Right cardiac atrium (tissue), 5 donors: ENCODE measurements at regions not wholly inside any gene's neighbourhood (a gene's known extent, or its start where the extent isn't known, plus 50 kb on each side); places are given as distances from the start of the nearest gene placed in this dataset.

Experiments used
- ATAC-seq, 2 donors: fragments of 200-7000 bp; cut with Tn5 transposase; one replicate each; pipeline versions ENCODE4 v1.8.0 to v1.9.1; 2020; ENCODE audit warnings: moderate library complexity in 2 of 2, mild to moderate bottlenecking in 1 of 2
- DNase-seq, 3 donors: peaks; one replicate each; pipeline ENCODE4 v3.0.0-alpha.2; 2020
- H3K27ac ChIP-seq: one replicate; pipeline ENCODE4 v1.5.1; 2013; ENCODE audit warnings: mild to moderate bottlenecking, low read length, control low read depth, moderate library complexity
- H3K27me3 ChIP-seq: one replicate; pipeline ENCODE4 v1.6.1; 2013; ENCODE audit not compliant: control insufficient read depth, insufficient read depth
- H3K4me1 ChIP-seq: one replicate; pipeline ENCODE4 v1.6.1; 2013; ENCODE audit warnings: low read length; ENCODE audit not compliant: control insufficient read depth, insufficient read depth
- H3K4me3 ChIP-seq: one replicate; pipeline ENCODE4 v1.5.1; 2013; ENCODE audit warnings: low read length, control low read depth
- H3K9me3 ChIP-seq: one replicate; pipeline ENCODE4 v1.6.1; 2013; ENCODE audit warnings: low read length; ENCODE audit not compliant: control insufficient read depth
- WGBS: extraction: QIAGEN DNeasy Blood & Tissue Kit; methylation state at CpG from one replicate; pipeline ENCODE4 v1.1.7; 2013; 5-methylcytosine and 5-hydroxymethylcytosine counted together
- intact Hi-C, 4 donors: fragments of 100-400 bp; cut with DNase I; formaldehyde crosslinking; loops; one replicate each; pipeline versions ENCODE4 v1.11.0 to v1.14.0; 2022 to 2023
- donor health status: healthy with polysubstance abuse.
- donor health status: DM: no; HTN: yes; CAD: no.
- donor health status: DM: no; HTN: no; CAD: no.
- donor health status: DM: no; HTN: yes; CAD: no; lungs with severe emphysema.
- donor health status: DM: yes; HTN: yes; CAD: no.

- Histone ChIP-seq H3K27ac (no peak overlapping the region), H3K4me1 (no peaks in the 10 kb centered on the region), H3K9me3 (no peaks in the 10 kb centered on the region), H3K27me3 (no peaks in the 10 kb centered on the region), H3K4me3 (no peak overlapping the region)
- 55% methylated on average over 6 of the region's 6 CpGs for WGBS
- DNase-seq (no peak), ATAC-seq (no peak)
- intact Hi-C loops = no loop called here
Observed at GRCh38 chr5:4370218-4370617, 769.9 kb upstream of the ADAMTS16 start.

- Histone ChIP-seq H3K27me3 (no peaks in the 10 kb centered on the region), H3K9me3 (no peaks in the 10 kb centered on the region), H3K27ac (no peak overlapping the region), H3K4me1 (no peaks in the 10 kb centered on the region), H3K4me3 (no peak overlapping the region)
- ATAC-seq (no peak), DNase-seq (no peak)
- 77% methylated on average over 1 of the region's 1 CpG for WGBS
- intact Hi-C loops = no loop called here
Observed at GRCh38 chr5:4372481-4372880, 767.6 kb upstream of the ADAMTS16 start.

- H3K27ac ChIP-seq = no peak overlapping the region
- H3K4me1 ChIP-seq = no peaks in the 10 kb centered on the region
- no peak for DNase-seq
- intact Hi-C loops = no loop called here
- no peak for ATAC-seq
- no peaks in the 10 kb centered on the region for H3K9me3 ChIP-seq
- no peak overlapping the region for H3K4me3 ChIP-seq
- WGBS = 63% methylated on average over 6 of the region's 6 CpGs
- no peaks in the 10 kb centered on the region for H3K27me3 ChIP-seq
Observed at GRCh38 chr5:4373051-4373820, 766.9 kb upstream of the ADAMTS16 start.

- H3K9me3 ChIP-seq = no peaks in the 10 kb centered on the region
- WGBS = 67% methylated on average over 7 of the region's 7 CpGs
- no peaks in the 10 kb centered on the region for H3K4me1 ChIP-seq
- no peak overlapping the region for H3K4me3 ChIP-seq
- ATAC-seq = no peak
- no peak overlapping the region for H3K27ac ChIP-seq
- intact Hi-C loops = no loop called here
- DNase-seq = no peak
- peaks cover 2% of the 10 kb centered on the region for H3K27me3 ChIP-seq
Observed at GRCh38 chr5:4374866-4375265, 765.3 kb upstream of the ADAMTS16 start.

GRCh38 chr5:4375640-4376039, 764.5 kb upstream of the ADAMTS16 start:
- ATAC-seq = no peak
- intact Hi-C loops = no loop called here
- no peak overlapping the region for H3K27ac ChIP-seq
- no peaks in the 10 kb centered on the region for H3K9me3 ChIP-seq
- no peak overlapping the region for H3K4me3 ChIP-seq
- WGBS = 86% methylated on average over 7 of the region's 7 CpGs
- DNase-seq = peak in 1 of 3 donors; percentile 23
- no peaks in the 10 kb centered on the region for H3K4me1 ChIP-seq
- peaks cover 2% of the 10 kb centered on the region for H3K27me3 ChIP-seq

GRCh38 chr5:4383102-4383501, 757.0 kb upstream of the ADAMTS16 start:
- ATAC-seq (no peak), DNase-seq (no peak)
- H3K9me3 ChIP-seq = peaks cover 2% of the 10 kb centered on the region
- WGBS = 73% methylated on average over 4 of the region's 4 CpGs
- H3K4me3 ChIP-seq = no peak overlapping the region
- intact Hi-C loops = no loop called here
- H3K4me1 ChIP-seq = no peaks in the 10 kb centered on the region
- no peak overlapping the region for H3K27ac ChIP-seq
- peaks cover 2% of the 10 kb centered on the region for H3K27me3 ChIP-seq

GRCh38 chr5:4383518-4384198, 756.5 kb upstream of the ADAMTS16 start:
- WGBS = 76% methylated on average over 7 of the region's 7 CpGs

GRCh38 chr5:4384649-4385048, 755.5 kb upstream of the ADAMTS16 start:
- H3K4me3 ChIP-seq = no peak overlapping the region
- no peak for ATAC-seq
- peaks cover 2% of the 10 kb centered on the region for H3K9me3 ChIP-seq
- intact Hi-C loops = no loop called here
- no peak overlapping the region for H3K27ac ChIP-seq
- 69% methylated on average over 6 of the region's 6 CpGs for WGBS
- no peaks in the 10 kb centered on the region for H3K27me3 ChIP-seq
- DNase-seq = no peak
- no peaks in the 10 kb centered on the region for H3K4me1 ChIP-seq

More at GRCh38 chr5:4383518-4384198, 756.5 kb upstream of the ADAMTS16 start:
- H3K4me3 ChIP-seq = no peak overlapping the region
- H3K27me3 ChIP-seq = no peaks in the 10 kb centered on the region
- H3K9me3 ChIP-seq = peaks cover 2% of the 10 kb centered on the region
- no peaks in the 10 kb centered on the region for H3K4me1 ChIP-seq
- ATAC-seq (no peak), DNase-seq (no peak)
- intact Hi-C loops = no loop called here
- no peak overlapping the region for H3K27ac ChIP-seq

- intact Hi-C loops = no loop called here
- no peak for DNase-seq
- no peak for ATAC-seq
- H3K4me1 ChIP-seq = no peaks in the 10 kb centered on the region
- H3K4me3 ChIP-seq = no peak overlapping the region
- H3K27me3 ChIP-seq = no peaks in the 10 kb centered on the region
- peaks cover 2% of the 10 kb centered on the region for H3K9me3 ChIP-seq
- WGBS = 92% methylated on average over 1 of the region's 1 CpG
- H3K27ac ChIP-seq = no peak overlapping the region
Observed at GRCh38 chr5:4386152-4386551, 754.0 kb upstream of the ADAMTS16 start.

- intact Hi-C loops = no loop called here
- 68% methylated on average over 3 of the region's 3 CpGs for WGBS
Observed at GRCh38 chr5:4387290-4387689, 752.8 kb upstream of the ADAMTS16 start.

GRCh38 chr5:4395752-4396151, 744.4 kb upstream of the ADAMTS16 start:
- Histone ChIP-seq H3K4me3 (no peak overlapping the region), H3K27me3 (no peaks in the 10 kb centered on the region), H3K9me3 (peaks cover 2% of the 10 kb centered on the region), H3K4me1 (no peaks in the 10 kb centered on the region), H3K27ac (no peak overlapping the region)
- DNase-seq (no peak), ATAC-seq (no peak)
- WGBS = 47% methylated on average over 2 of the region's 2 CpGs
- intact Hi-C loops = no loop called here

More at GRCh38 chr5:4387290-4387689, 752.8 kb upstream of the ADAMTS16 start:
- peaks cover 2% of the 10 kb centered on the region for H3K9me3 ChIP-seq
- DNase-seq = no peak
- H3K27me3 ChIP-seq = no peaks in the 10 kb centered on the region
- no peak for ATAC-seq
- H3K4me1 ChIP-seq = no peaks in the 10 kb centered on the region
- no peak overlapping the region for H3K27ac ChIP-seq
- no peak overlapping the region for H3K4me3 ChIP-seq
